PFSK-1 (cell line): ENCODE measurements at regions not wholly inside any gene's neighbourhood (a gene's known extent, or its start where the extent isn't known, plus 50 kb on each side); places are given as distances from the start of the nearest gene placed in this dataset.

Source experiments
- FOXP2 ChIP-seq: optimal IDR thresholded peaks from 2 replicates; pipeline ENCODE3; 2011; ENCODE audit warnings: borderline replicate concordance, control low read depth, inconsistent platforms; ENCODE audit not compliant: insufficient read depth; ENCODE audit errors: extremely low read length, extremely low read depth
- POLR2AphosphoS5 ChIP-seq: IDR thresholded peaks from 2 replicates; pipeline ENCODE4 v1.6.1; 2012; ENCODE audit warnings: low read depth, mild to moderate bottlenecking, control low read depth, low read length, moderate library complexity
- REST ChIP-seq, 2 experiments: IDR thresholded peaks; 2 replicates each; pipeline versions ENCODE4 v1.6.1 to v1.8.0; 2011 to 2012; ENCODE audit warnings: low read depth in 2 of 2, low read length in 2 of 2, control low read depth in 1 of 2, inconsistent platforms in 1 of 2, mild to moderate bottlenecking in 1 of 2, moderate library complexity in 1 of 2; ENCODE audit not compliant: insufficient read depth in 1 of 2
- SIN3A ChIP-seq: IDR thresholded peaks from 2 replicates; pipeline ENCODE4 v1.6.1; 2012; ENCODE audit warnings: mild to moderate bottlenecking, low read length, moderate library complexity, borderline replicate concordance; ENCODE audit not compliant: insufficient read depth
- TAF1 ChIP-seq: IDR thresholded peaks from 2 replicates; pipeline ENCODE4 v1.6.1; 2012; ENCODE audit warnings: low read length, control low read depth, borderline replicate concordance; ENCODE audit not compliant: insufficient read depth

DNA sequence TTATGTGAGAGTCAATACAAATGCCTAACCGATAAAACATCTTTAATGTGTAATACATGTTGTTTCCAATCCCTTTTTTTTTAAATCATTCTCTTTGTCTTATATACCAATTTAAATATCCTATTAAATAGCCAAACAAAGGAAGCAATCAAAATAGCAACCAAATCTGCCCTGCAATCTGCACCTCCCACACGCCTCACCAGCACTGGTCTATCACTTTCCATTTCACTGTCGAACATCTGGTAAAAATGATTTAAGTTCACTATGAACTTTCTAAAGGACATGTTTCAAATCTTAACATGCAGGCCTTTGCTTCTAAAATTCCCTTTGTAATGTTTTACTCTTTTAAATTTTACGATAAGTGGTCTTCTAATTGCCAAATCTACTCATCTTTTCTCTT, 1305.5 kb upstream of the TENM4 start:
- TF ChIP-seq REST (IDR thresholded peaks at IDR 0.05; ENCODE audit: insufficient read depth in 1 of 2, low read depth in 2 of 2, low read length in 2 of 2) = no peak
- TF ChIP-seq TAF1 = no peak
- no peak for TF ChIP-seq POLR2AphosphoS5
- TF ChIP-seq SIN3A = no peak
- no peak for TF ChIP-seq FOXP2

- no peak for TF ChIP-seq SIN3A
- TF ChIP-seq TAF1 = no peak
- TF ChIP-seq POLR2AphosphoS5 = no peak
Measured at GRCh38 chr11:80745416-80745815, 1304.6 kb upstream of the TENM4 start.

GRCh38 chr11:80733790-80734189, 1293.0 kb upstream of the TENM4 start:
- TF ChIP-seq TAF1 (no peak), SIN3A (no peak), REST (IDR thresholded peaks at IDR 0.05; ENCODE audit: insufficient read depth in 1 of 2, low read depth in 2 of 2, low read length in 2 of 2) (no peak), FOXP2 (no peak), POLR2AphosphoS5 (no peak)

- no peak for TF ChIP-seq REST (IDR thresholded peaks at IDR 0.05; ENCODE audit: insufficient read depth in 1 of 2, low read depth in 2 of 2, low read length in 2 of 2)
- no peak for TF ChIP-seq FOXP2
- no peak for TF ChIP-seq POLR2AphosphoS5
- no peak for TF ChIP-seq SIN3A
- no peak for TF ChIP-seq TAF1
Measured at GRCh38 chr11:80733361-80733760, 1292.5 kb upstream of the TENM4 start.

- no peak for TF ChIP-seq FOXP2
- TF ChIP-seq POLR2AphosphoS5 = no peak
- TF ChIP-seq SIN3A = no peak
- TF ChIP-seq REST (IDR thresholded peaks at IDR 0.05; ENCODE audit: insufficient read depth in 1 of 2, low read depth in 2 of 2, low read length in 2 of 2) = no peak
- TF ChIP-seq TAF1 = no peak
Measured at GRCh38 chr11:80727315-80727714, 1286.5 kb upstream of the TENM4 start.
